GM18858 (cell line): ENCODE measurements at regions not wholly inside any gene's neighbourhood (a gene's known extent, or its start where the extent isn't known, plus 50 kb on each side); places are given as distances from the start of the nearest gene placed in this dataset.

Experiments used
- ATAC-seq: cut with Tn5 transposase; IDR thresholded peaks from one replicate; pipeline ENCODE4 v1.9.1; 2021; ENCODE audit not compliant: unreplicated experiment

GRCh38 chr15:39139431-39140059, 441.3 kb upstream of the THBS1 start:
- ATAC-seq: no peak

DNA sequence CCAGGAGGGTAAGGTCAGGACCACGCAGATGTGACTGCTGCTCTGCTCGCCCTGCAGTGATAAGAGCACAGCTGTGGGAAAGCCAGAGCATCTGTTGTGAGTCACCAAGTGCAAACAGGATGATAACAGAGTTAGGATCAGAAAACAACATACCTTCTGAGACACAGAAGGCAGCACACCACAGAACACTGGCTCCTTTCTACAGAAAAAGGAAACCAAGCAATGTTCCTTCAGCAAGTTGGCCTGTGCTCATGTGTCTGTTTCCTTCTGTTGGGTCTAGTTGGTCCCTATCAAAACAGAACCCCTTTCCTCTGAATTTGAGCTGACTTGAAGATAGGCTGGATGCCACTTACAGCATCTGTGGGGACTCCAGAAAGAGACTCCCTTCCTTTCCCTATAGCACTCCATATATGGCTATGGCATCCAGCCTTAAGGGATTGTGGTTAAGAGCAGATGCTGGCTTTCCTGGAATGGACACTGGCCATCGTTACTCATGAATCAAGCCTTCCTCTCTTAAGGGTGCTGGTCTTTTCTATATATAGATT, 440.7 kb upstream of the THBS1 start:
- ATAC-seq: no peak

- ATAC-seq: no peak
These were observed 438.4 kb upstream of the THBS1 start for GRCh38 chr15:39142500-39142899.

DNA sequence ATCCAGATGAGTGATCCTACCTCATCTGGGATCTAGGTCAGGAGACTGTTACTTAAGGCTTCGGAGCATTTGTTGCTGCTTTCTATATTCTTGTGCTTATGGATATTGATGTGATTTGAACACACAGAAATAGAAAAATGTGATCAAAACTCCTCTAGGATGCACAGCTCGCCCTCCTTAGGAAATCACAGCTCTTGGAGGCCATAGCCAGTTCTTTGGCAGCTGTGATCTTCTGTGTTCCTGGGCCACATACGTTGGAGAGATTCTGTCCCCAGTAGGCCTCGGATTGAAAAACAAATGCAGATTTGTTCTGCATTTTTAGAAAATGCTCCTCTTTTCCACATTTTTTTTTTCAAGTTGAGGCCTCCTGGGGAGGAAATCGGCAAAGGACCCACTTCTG, 437.4 kb upstream of the THBS1 start:
- ATAC-seq: no peak

DNA sequence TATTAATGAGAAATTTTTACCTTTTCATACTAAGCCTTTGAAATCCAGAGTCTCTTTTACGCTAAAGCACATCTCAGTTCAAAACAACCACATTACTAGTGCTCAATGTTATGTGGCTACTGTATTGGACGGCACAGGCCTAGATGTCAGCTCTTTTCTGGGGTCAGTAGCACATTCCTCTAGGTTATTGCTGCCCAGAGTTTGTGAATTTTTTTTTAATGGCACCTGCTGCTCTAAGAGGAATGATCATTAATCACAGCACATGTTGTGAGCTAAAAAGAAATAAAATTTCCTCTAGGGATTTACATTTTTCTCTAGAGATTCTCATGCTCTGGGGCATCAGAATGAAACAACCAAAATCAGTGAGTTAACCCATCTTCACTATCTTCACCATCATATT, 436.8 kb upstream of the THBS1 start:
- no peak for ATAC-seq

GRCh38 chr15:39144613-39145499, 436.0 kb upstream of the THBS1 start:
- no peak for ATAC-seq

DNA sequence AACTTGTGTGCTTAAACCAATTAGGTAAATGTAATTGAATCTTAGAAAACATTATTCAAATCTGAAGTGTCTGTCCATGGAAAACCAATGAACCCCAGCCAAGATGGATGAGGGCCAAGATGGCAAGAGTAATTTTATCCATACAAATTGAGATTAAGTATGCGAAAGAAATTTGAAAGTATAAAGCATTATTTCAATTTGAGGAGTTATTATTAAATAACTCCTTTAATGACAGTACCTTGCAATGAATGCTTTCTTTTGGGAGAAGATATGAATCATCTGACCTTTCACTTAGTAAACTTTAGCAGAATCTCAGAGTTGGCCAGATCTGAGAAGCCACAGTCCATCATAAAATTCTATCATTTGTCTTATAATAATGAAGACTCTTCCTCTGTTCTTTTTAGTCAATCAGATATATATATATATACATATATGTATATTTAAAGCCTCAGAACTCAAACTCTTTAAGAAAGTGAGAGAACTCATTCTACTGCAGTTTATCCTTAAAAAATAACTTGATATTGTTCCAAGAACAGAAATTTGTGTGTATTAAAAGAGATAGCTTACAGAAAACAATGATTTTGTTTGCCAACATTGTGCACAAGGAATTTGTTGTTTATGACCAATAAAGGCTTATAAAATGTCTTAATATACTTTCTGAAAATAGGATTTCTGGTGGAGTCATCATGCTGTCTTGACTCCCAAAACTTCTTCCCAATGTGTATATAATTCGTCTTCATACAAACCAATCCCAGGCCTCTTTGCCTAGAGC, 434.8 kb upstream of the THBS1 start:
- ATAC-seq: no peak

- ATAC-seq: no peak
These were observed 431.2 kb upstream of the THBS1 start for GRCh38 chr15:39149636-39150150.

DNA sequence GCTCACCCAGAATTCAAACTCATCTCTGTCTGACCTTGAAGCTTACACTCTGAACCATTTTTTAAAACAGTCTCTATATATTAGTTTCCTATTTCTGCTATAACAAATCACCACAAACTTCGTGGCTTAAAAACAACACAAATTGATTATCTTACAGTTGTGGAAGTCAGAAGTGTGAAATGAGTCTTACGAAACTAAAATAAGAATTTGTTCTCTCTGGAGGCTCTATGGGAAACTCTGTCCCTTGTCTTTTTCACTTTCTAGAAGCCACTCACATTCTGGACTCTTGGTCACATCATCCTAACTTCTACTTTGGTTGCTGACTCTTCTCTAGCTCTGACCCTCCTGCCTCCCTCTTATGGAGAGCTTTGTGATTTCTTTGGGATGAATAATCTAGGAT, 429.3 kb upstream of the THBS1 start:
- ATAC-seq: no peak

DNA sequence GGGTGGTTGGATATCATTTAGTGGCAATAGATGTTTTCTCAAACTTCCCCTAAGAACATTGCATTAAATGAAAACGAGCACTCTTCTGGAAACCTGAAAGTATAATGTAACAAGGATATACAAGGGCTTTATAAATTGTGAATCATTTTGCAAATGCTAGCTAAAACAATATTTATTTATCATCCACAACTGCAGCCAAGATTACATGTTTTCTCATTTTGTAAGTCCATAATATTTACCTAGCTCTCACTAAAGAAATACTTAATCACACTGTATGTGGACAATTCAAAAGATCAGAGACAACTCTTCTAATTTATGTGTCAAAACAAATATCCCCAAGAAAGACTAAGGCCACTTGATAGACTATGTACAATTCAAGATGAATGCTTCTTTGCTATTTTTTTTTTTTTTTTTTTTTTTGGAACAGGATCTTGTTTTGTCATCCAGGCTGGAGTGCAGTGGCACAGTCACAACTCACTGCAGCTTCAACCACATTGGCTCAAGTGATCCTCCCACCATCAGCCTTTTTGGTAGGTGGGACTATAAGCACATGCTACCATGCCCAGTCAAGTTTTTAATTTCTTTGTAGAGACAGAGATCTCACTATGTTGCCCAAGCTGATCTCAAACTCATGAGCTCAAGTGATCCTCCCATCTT, 427.7 kb upstream of the THBS1 start:
- ATAC-seq: no peak

GRCh38 chr15:39153716-39154115, 427.2 kb upstream of the THBS1 start:
- no peak for ATAC-seq

GRCh38 chr15:39154227-39154638, 426.6 kb upstream of the THBS1 start:
- ATAC-seq: no peak

GRCh38 chr15:39154776-39155175, 426.1 kb upstream of the THBS1 start:
- no peak for ATAC-seq

GRCh38 chr15:39156166-39156565, 424.7 kb upstream of the THBS1 start:
- ATAC-seq: no peak

- no peak for ATAC-seq
These were observed 424.1 kb upstream of the THBS1 start for GRCh38 chr15:39156646-39157250.

GRCh38 chr15:39157882-39158281, 423.0 kb upstream of the THBS1 start:
- no peak for ATAC-seq

- ATAC-seq: no peak
These were observed 421.0 kb upstream of the THBS1 start for GRCh38 chr15:39159833-39160232.

DNA sequence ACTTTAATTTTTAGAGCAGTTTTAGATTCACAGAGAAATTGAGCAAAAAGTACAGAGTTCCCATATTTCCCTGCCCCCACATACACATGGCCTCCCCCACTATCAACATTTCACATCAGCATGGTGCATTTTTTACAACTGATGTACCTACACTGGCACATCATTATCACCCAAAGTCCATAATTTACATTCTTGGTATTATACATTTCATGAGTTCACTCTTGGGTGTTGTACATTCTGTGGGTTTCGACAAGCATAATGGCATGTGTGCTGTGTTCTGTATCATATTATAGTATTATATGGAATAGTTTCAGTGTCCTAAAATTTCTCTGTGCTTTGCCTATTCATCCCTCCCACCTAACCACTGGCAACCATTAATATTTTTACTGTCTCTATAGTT, 419.8 kb upstream of the THBS1 start:
- no peak for ATAC-seq

- no peak for ATAC-seq
These were observed 415.7 kb upstream of the THBS1 start for GRCh38 chr15:39165020-39165706.
